RWPE2 (cell line): ENCODE measurements at regions not wholly inside any gene's neighbourhood (a gene's known extent, or its start where the extent isn't known, plus 50 kb on each side); places are given as distances from the start of the nearest gene placed in this dataset.

ENCODE experiments used
- ATAC-seq: fragments of 200-7000 bp; cut with Tn5 transposase; 3 replicates; pipeline ENCODE4 v1.9.1; 2021; ENCODE audit warnings: low read depth
- DNase-seq: peaks from one replicate; pipeline ENCODE4 v3.0.0-alpha.2; 2020; ENCODE audit warnings: low spot score
- H3K27ac ChIP-seq: fragments of 450-650 bp; 2 replicates; pipeline ENCODE4 v1.5.1; 2017; ENCODE audit warnings: mild to moderate bottlenecking; ENCODE audit not compliant: poor library complexity, severe bottlenecking
- H3K27me3 ChIP-seq: fragments of 250-450 bp; sonication (Bioruptor Pico); 2 replicates; pipeline ENCODE4 v1.5.1; 2021; ENCODE audit warnings: mild to moderate bottlenecking, moderate library complexity; ENCODE audit not compliant: insufficient read depth, poor library complexity, severe bottlenecking
- H3K36me3 ChIP-seq: fragments of 250-450 bp; sonication (Bioruptor Pico); 2 replicates; pipeline ENCODE4 v1.5.1; 2020; ENCODE audit warnings: low read depth, mild to moderate bottlenecking, moderate library complexity
- H3K4me1 ChIP-seq: fragments of 250-450 bp; sonication (Bioruptor Pico); 2 replicates; pipeline ENCODE4 v1.5.1; 2021; ENCODE audit warnings: mild to moderate bottlenecking, moderate library complexity; ENCODE audit not compliant: insufficient read depth, poor library complexity, severe bottlenecking
- H3K4me3 ChIP-seq: fragments of 250-450 bp; sonication (Bioruptor Pico); 2 replicates; pipeline ENCODE4 v1.5.1; 2021; ENCODE audit warnings: mild to moderate bottlenecking, moderate library complexity; ENCODE audit not compliant: severe bottlenecking
- H3K9me3 ChIP-seq: fragments of 250-450 bp; sonication (Bioruptor Pico); 2 replicates; pipeline ENCODE4 v1.5.1; 2021; ENCODE audit warnings: mild to moderate bottlenecking, moderate library complexity; ENCODE audit not compliant: severe bottlenecking
- CTCF ChIP-seq: fragments of 450-650 bp; IDR thresholded peaks from one replicate; pipeline ENCODE4 v1.5.1; 2017; ENCODE audit warnings: mild to moderate bottlenecking, moderate library complexity; ENCODE audit not compliant: poor library complexity, severe bottlenecking

- no peaks in the 10 kb centered on the region for H3K4me1 ChIP-seq
- ATAC-seq (no peak), DNase-seq (no peak)
- no peaks in the 10 kb centered on the region for H3K27me3 ChIP-seq
- H3K36me3 ChIP-seq: no peaks in the 10 kb centered on the region
- no peak overlapping the region for H3K27ac ChIP-seq
- H3K4me3 ChIP-seq: no peak overlapping the region
- no peaks in the 10 kb centered on the region for H3K9me3 ChIP-seq
- no peak for TF ChIP-seq CTCF
Observed at GRCh38 chr11:113571531-113571930, 96.3 kb upstream of the DRD2 start.

GRCh38 chr11:113570906-113571305 lies 95.7 kb upstream of the DRD2 start:
- H3K9me3 ChIP-seq: no peaks in the 10 kb centered on the region
- no peaks in the 10 kb centered on the region for H3K36me3 ChIP-seq
- H3K4me1 ChIP-seq: no peaks in the 10 kb centered on the region
- DNase-seq (no peak), ATAC-seq (no peak)
- H3K27me3 ChIP-seq: no peaks in the 10 kb centered on the region
- no peak overlapping the region for H3K27ac ChIP-seq
- no peak overlapping the region for H3K4me3 ChIP-seq
- no peak for TF ChIP-seq CTCF

- TF ChIP-seq CTCF: no peak
- Histone ChIP-seq H3K27ac (no peak overlapping the region), H3K4me3 (no peak overlapping the region), H3K9me3 (no peaks in the 10 kb centered on the region), H3K27me3 (no peaks in the 10 kb centered on the region), H3K36me3 (no peaks in the 10 kb centered on the region), H3K4me1 (no peaks in the 10 kb centered on the region)
- DNase-seq (no peak), ATAC-seq (no peak)
Observed at GRCh38 chr11:113569391-113569790, 94.2 kb upstream of the DRD2 start.

- H3K4me1 ChIP-seq: no peaks in the 10 kb centered on the region
- H3K27ac ChIP-seq: no peak overlapping the region
- H3K27me3 ChIP-seq: no peaks in the 10 kb centered on the region
- H3K36me3 ChIP-seq: no peaks in the 10 kb centered on the region
- DNase-seq: no peak
- TF ChIP-seq CTCF: no peak
- ATAC-seq: no peak
- no peak overlapping the region for H3K4me3 ChIP-seq
- no peaks in the 10 kb centered on the region for H3K9me3 ChIP-seq
Observed at GRCh38 chr11:113568566-113568965, 93.4 kb upstream of the DRD2 start.

GRCh38 chr11:113567867-113568544 lies 92.8 kb upstream of the DRD2 start:
- DNase-seq (no peak), ATAC-seq (no peak)
- Histone ChIP-seq H3K4me3 (no peak overlapping the region), H3K36me3 (no peaks in the 10 kb centered on the region), H3K4me1 (no peaks in the 10 kb centered on the region), H3K27me3 (no peaks in the 10 kb centered on the region), H3K27ac (no peak overlapping the region), H3K9me3 (no peaks in the 10 kb centered on the region)
- TF ChIP-seq CTCF: no peak
